HG03108 (cell line): ENCODE measurements at regions not wholly inside any gene's neighbourhood (a gene's known extent, or its start where the extent isn't known, plus 50 kb on each side); places are given as distances from the start of the nearest gene placed in this dataset.

Source experiments
- ATAC-seq: cut with Tn5 transposase; IDR thresholded peaks from one replicate; pipeline ENCODE4 v1.9.1; 2021; ENCODE audit warnings: moderate library complexity; ENCODE audit not compliant: unreplicated experiment

DNA sequence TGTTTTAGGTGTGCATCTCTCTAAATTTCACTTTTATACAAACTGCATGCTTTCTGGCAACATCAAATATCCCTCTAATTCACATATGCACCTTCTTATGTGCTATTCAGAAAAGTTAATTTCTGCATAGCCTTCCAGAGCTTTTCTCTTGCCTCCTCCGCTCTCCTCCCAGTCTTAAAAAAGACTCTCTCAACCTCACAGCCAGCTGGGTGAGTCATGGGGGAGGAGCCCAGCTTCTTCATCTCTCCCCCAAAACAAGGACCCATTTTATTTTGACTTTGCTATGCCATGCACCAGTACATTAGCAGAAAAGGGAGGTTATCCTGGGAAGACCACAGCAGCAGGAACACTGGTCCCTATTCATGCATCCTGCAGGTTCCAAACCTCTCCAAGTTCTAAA lies 234.4 kb downstream of the KCNA4 start:
- ATAC-seq, result no peak

DNA sequence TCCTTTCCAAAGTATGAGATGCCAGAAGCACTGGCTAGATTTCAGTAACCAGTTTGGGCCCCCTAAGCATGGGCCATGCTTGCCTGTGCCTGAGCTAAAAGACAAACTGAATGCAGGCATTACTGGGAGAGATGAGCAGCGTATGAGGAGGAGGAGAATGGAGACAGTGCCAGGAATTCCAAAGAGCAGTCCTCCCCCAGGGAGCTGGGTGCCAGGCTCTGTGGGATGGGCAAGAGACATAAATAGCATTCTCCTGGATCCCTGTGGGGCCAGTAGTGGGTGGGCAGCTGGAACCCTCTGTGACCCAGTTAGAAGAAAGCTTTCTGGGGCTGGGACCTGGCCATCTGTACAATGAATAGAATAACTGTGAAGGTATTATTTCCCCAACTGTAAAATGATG lies 235.6 kb downstream of the KCNA4 start:
- no peak for ATAC-seq

DNA sequence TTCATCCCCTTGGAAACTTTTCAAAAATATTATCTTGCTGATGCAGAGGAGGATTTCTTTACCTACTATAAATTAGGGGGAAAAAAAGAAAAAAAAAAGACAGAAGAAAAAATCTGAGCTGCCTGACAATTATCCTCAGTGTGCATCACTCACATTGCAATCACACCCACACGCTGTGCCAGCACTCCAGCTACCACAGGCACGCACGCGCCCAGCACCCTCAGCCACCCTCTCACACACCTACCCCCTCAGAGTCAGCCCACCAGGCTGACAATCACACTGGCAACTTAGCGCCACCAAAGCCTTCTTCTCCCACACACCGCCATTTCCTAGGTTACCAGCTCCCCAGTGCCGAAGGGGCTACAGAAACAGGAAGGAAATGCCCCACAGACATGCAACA lies 236.1 kb downstream of the KCNA4 start:
- no peak for ATAC-seq

DNA sequence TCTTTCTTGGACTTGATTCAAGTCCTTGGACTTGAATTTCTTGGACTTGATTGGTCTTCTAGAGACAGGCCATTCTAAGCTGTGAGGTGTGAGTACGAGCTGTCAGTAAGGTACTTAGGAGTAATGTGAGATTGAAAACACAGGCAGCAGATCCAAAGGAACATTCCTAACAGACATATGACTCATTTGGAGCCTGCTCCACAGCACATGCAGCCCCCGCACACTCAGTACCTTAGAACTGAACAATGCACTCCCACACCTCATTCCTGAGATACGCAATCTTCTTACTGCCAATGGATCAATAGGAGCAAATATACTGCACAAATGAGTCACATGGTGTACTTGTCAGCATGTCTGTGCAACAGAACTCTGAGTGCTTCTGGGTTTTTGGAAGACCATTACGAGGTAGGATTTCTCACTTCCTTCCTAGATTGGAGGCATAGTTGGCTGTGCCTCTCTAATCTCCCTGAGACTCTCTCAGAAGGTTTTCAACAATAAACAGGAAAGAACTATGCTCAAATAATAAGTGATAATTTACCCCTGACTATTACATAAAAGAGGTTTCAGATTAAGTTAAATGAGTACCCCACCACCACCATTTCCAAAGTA lies 243.1 kb downstream of the KCNA4 start:
- no peak for ATAC-seq

DNA sequence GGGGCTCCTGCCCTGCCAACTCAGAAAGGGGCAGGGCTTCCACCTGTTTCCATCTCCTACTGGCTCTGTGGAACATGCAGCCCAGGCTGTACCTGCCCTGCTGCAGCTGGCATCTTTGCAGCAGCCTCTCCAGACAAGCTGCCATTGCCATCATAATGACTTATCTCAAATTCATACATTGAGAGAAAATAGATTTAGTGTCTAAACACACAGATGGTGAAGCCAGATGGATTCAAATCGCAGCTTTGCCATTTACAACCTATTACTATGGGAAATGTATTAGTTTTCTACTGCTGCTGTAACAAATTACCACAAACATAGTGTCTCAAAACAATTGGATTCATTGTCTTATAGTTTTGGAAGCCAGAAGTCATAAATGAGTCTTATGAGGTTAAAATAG lies 260.0 kb downstream of the KCNA4 start:
- ATAC-seq, result no peak

DNA sequence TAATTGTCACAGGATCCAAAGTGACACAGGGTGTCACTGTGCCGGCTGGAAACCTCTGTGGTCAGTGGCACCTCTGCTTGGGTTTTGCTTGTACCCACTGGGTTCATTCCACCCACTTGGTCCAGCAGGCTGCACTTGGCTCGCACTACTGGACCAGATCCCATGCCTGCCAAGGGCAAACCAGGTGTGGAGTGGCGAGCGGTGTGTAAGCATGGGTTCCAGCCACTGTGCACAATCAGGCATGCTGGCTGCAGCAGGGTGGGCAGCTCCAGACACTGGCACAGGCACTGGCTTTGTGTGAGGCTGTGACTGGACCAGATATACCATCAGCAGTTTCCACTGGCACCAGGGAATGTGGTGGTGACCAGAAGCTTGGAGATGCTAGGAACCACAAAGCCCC lies 261.4 kb downstream of the KCNA4 start:
- no peak for ATAC-seq

DNA sequence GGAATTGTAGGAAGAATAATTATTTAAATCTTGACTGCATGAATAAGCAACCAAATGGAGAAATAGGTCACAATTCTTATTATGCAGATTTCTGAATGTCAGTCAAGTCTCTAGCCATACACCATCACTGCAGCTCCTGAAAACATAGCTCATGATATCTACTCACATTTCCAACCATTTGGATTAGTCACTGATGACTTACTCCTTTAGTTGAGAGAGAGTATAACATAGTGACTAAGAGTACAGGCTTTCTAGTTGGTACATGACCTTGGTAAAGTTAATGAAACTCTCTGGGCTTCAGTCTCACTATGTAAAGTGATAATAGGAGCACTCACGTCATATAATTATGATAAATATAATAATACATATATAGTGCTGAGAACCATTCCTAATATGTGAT lies 265.2 kb downstream of the KCNA4 start:
- ATAC-seq, result no peak

DNA sequence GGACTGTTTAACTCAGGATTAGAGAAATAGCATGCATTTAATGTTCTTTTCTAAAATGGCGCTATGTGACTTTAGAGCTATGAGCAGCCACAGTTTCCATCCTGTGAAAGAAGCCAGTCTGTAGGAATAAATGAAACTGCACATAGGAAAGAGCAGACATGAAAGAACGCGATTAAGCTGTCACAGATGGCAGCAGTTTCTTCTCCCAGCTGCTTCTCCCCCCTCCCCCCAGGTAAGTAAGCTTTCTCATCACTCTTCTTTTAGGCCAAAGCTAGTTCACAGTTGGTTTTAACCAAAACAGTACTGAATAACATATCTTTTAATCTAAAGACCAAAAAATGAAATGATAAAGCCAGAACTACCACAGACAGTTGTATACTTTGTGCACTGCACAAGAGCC lies 266.4 kb downstream of the KCNA4 start:
- no peak for ATAC-seq

DNA sequence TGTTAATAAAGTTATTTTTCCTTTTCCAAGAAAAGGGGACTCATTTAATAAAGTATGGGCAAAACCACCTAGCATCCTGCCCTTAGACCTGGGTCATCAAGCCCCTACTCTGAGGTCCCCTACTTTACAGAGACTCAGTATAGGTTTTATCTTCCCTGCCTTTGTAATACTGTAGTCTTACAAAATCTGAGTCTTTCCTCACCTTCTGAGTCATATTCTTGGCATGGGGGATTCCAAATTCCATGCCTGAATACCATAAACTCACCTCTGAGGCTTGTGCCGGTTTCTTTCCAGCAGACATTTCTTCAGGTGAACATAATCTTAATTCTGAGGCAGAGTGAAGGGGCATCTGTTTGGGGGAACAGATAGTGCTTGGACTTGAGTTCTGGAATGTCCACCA lies 282.5 kb downstream of the KCNA4 start:
- no peak for ATAC-seq

DNA sequence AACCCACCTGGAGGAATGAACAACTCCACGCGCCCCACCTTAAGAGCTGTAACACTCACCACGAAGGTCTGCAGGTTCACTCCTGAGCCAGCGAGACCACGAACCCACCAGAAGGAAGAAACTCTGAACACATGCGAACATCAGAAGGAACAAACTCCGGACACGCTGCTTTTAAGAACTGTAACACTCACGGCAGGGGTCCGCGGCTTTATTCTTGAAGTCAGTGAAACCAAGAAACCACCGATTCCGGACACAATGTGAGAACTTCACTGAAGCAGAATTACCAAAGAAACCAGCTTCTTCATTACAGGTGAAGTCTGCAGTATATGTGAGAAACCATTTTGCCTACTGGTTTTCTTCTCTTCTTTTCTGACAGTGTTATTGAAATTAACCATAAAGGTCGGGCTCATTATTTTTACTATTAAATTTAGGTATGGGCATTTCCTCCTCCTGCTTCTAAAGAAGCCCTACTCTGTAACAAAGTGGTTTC lies 303.0 kb downstream of the KCNA4 start:
- ATAC-seq, result no peak

DNA sequence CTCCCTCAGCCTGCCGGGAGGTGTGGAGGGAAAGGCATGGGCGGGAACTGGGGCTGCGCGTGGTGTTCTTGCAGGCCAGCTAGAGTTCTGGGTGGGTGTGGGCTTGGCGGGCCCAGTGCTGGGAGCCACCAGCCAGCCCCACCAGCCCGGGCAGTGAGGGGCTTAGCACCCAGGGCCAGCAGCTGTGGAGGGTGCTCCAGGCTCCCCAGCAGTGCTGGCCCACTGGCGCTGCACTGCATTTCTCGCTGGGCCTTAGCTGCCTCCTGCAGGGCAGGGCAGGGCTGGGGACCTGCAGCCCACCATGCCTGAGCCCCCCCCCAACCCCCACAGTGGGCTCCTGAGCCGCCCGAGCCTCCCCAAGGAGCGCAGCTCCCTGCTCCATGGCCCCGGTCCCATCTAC lies 304.2 kb downstream of the KCNA4 start:
- no peak for ATAC-seq

DNA sequence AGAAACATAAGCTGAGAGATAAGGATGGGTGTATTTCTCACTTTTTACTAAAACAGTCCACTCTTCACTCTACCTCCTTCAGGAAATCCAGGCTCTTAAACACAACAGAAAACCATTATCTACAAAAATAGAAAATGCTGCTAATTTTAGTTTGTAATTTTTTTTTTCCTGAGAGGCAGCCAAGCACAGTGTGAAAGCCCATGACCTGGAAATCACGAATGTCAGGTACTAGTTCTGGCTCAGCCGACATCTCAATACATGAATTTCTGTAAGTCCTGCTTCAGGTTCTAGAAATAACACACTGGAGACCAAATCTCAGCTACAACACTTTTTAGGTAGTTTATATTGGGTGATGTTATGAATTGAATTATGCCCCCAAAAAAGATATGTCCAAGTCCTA lies 308.9 kb downstream of the KCNA4 start:
- ATAC-seq, result no peak

DNA sequence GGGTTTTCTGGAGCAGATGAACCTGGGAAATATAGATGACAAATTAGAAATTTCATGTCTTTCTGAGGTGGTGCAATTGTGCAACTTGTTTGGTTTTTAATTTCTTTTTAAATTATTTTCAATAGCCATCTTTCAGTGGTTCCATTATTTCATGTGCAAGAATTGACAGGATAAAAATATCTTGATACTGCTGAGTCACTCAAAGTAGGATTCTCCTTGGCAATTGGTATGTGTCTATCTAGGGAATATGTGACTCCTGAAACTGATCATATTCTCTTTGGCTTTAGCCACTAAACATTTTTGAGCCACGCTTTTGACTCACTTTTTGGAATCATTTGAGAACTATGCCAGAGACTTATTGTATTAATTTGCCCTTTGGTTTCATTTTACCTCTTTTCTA lies 331.5 kb downstream of the KCNA4 start:
- no peak for ATAC-seq

DNA sequence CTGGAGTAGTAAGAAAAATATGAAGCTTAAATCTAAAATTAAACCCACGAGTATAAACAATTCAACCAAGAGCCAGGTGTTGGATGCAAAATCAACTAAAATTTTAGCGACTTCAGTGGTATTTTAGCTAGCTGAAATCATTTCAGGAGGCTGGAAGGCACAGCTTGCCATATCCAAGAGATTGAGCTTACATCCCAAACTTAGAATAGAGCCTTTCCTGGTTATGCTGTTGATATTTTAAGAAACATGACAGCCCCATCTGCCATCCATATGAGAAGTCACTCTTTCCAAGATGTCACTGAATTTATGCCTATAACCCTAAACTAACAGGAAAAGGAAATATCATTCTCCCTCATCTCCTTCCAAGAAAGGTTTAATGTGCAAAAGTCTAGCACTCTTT lies 334.0 kb downstream of the KCNA4 start:
- ATAC-seq, result no peak

DNA sequence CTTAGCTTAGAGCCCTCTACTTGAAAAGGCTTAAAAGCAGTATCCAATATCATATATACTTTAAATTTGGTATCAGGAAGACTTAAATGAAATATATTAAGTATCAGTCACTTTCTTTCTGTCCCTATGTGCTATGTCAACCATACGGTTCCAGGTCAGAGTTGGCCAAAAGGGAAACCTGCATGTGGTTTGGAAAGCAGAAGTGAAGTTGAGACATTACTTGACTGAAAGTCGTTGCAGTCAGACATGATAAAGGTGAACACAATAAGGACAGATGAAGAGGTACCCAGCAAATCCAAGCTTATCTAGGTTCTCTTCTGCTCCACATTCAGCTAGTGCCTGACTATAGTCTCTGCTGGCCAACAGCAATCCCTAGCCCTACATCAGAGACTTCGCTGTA lies 336.8 kb downstream of the KCNA4 start:
- no peak for ATAC-seq

DNA sequence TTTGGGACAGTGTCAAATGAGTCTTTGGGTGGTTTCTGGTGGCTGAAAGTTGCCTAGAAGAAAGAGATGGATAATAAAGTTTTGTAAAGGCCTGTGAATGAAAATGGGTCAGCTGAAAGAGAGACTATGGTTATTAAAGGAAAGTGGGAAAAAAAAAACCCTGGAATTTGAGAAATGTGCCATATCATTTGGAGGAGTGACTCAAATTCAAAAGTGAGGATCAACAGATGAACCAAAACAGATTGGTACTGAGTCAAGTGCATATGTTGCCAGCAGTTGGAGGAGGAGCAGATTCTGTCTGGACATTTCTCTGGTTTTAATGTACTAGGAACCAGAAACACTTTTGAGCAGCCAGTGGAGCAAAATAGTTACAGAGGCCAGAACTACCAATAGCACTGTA lies 339.8 kb downstream of the KCNA4 start:
- no peak for ATAC-seq

DNA sequence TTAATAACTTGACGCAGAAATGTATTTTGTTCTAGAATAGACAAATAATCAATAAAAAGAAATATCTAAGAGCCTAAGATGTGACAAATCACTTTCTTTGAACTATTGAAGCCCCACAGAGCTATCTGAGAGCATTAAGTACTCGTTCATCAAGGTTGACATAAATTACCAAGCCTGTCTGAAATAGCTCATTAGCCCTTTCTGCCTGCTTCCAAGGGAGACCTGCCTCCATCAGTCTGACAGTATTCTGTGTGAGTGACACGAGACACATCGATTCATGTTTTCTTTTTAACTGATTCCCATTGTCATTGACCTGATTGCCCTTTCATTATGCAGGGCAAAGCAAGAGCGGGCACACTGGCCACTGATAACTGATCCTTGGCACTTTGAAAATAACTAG lies 347.5 kb downstream of the KCNA4 start:
- no peak for ATAC-seq

DNA sequence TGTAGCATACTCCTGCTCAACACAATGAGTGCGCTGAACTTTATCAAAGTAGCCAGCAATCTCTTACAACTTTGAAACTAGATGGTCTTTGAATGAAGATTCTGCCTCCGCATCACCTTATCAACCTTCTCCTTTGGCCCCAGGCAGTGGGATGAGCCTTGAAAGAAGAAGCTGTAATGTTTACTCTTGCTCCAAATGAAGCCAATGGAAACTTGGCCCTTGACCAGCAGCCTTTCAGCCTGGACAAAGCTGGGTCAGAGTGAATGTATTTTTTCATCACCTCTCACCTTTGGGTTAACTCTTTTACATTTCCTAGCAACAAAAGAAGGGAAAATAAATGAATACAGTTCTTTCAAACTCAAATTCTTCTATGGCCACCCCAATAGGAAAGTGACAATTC lies 359.1 kb downstream of the KCNA4 start:
- no peak for ATAC-seq

DNA sequence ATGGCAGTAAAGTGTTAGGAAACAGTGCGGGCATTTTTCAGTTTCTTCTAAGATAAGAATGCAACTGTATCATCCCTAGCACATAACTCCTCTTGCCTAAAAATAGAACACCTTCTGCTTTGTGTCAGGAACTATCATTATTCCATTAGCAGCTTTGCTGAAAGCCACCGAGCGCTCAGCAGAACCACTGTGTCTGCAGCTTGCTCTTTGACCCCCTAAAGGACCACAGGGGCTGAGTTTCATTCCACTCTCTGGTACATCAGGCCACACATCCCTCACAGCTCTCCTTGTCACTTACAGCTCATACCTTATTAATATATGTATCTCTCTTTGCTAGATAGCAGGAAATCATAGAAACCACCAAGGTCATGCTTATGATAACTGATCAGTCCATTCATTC lies 360.2 kb downstream of the KCNA4 start:
- ATAC-seq, result no peak

DNA sequence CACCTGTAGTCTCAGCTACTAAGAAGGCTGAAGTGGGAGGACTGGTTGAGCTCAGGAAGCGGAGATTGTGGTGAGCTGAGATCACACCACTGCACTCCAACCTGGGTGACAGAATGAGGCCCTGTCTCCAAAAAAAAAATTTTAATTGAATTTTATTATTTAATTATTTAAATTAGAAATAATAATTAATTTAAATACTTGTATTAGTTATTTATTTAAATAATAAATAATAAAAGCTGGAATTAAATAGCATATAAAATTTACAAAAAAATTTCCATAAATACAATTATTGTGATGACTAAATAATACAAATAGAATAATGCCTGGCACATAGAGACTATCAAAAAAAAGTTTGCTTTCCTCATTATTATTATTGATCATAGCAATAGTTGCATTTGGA lies 371.5 kb downstream of the KCNA4 start:
- ATAC-seq, result no peak

DNA sequence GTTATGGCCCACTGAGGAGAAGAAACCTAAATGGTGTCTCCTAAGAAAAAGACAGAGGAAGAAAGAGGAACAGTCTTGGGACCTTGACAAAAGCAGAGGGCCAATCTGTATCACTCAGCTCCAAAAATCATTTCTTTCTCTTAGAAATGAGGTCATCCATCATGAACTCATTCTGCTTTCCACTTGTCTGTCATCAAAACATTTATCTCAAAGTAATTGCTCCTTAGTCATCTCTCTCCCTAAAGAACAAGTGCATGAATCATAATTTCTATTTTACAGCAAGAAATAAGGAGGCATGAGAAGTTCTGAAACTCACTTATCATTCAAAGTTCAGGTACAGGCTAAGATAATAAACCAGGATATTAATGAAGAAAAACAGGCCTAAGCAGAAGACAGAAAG lies 375.6 kb downstream of the KCNA4 start:
- no peak for ATAC-seq

DNA sequence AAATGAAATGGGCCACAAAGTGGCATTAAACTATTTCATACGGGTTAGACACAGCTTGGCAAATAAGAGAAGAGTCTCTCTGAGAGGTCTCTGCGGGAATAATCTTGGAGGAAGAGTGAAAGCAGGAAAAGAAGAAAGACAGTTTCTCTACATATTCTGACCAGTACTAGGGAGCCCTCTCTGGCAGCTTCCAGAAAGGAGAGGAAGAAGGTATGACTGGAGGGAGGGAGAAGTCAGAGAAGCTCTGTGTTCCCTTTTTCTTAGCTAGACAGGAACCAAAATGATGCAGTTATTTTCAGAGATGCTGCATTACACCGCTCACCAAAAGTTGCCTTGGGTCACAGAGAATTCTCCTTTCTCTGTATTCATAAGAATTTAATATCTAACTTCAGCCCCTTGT lies 382.1 kb downstream of the KCNA4 start:
- ATAC-seq, result no peak

DNA sequence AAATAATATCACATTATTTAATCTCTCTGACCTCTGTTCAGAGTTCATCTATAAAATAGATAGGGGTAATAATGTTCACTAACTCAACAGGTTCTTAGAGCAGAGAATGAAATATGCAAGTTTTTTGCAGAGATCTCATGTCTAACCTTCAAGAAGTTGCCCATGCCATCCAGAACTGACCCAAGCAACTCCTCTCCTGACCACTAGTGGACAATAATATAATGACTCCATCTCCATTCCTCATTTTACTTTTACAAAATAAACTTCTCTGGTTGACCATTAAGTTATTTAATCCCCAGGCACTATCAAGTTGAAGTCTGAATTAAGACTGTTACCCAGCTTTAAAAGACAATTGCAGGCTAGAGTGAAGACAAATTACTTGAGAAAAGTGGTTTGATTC lies 382.6 kb downstream of the KCNA4 start:
- ATAC-seq, result no peak

DNA sequence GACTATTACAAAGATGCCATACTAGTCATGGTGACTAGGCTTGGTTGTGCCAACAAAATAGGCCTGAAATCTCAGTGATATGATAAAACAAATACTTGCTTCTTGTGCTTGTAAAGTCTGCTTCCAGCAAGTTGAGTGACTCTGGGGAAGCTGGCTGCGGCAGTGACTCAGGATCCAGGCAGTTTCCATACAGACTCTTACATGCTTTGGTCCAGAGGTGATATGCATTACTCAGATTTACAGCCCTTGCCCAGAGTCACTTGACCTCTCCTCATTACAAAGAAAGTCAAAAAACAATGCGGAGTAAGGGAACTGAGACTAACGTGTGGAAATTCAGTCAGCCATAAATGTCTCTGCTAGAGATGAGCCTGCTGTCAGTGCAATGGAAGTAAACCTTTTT lies 387.5 kb downstream of the KCNA4 start:
- no peak for ATAC-seq
